HG03432 (cell line): ENCODE measurements at regions not wholly inside any gene's neighbourhood (a gene's known extent, or its start where the extent isn't known, plus 50 kb on each side); places are given as distances from the start of the nearest gene placed in this dataset.

ENCODE experiments used
- ATAC-seq: cut with Tn5 transposase; IDR thresholded peaks from one replicate; pipeline ENCODE4 v1.9.1; 2021; ENCODE audit warnings: mild to moderate bottlenecking, moderate library complexity; ENCODE audit not compliant: unreplicated experiment

- no peak for ATAC-seq
These were observed 341.1 kb downstream of the RAPGEF2 start for GRCh38 chr4:159443975-159444374.

- no peak for ATAC-seq
These were observed 341.8 kb downstream of the RAPGEF2 start for GRCh38 chr4:159444678-159445077.

GRCh38 chr4:159445692-159446091 is 342.8 kb downstream of the RAPGEF2 start:
- no peak for ATAC-seq

- ATAC-seq: peak; percentile 100
These were observed 343.5 kb downstream of the RAPGEF2 start for GRCh38 chr4:159446266-159446976.

GRCh38 chr4:159447296-159447695 is 344.4 kb downstream of the RAPGEF2 start:
- no peak for ATAC-seq

- no peak for ATAC-seq
These were observed 348.1 kb downstream of the RAPGEF2 start for GRCh38 chr4:159451006-159451405.

GRCh38 chr4:159455675-159456237 is 352.9 kb downstream of the RAPGEF2 start:
- peak; percentile 81 for ATAC-seq

- ATAC-seq: no peak
These were observed 357.5 kb downstream of the RAPGEF2 start for GRCh38 chr4:159460371-159460770.

GRCh38 chr4:159463235-159463634 is 360.4 kb downstream of the RAPGEF2 start:
- ATAC-seq: no peak

- ATAC-seq: no peak
These were observed 361.4 kb downstream of the RAPGEF2 start for GRCh38 chr4:159464302-159464701.

GRCh38 chr4:159476886-159477285 is 374.0 kb downstream of the RAPGEF2 start:
- ATAC-seq: no peak

GRCh38 chr4:159480826-159481225 is 377.9 kb downstream of the RAPGEF2 start:
- no peak for ATAC-seq

GRCh38 chr4:159481936-159482335 is 379.1 kb downstream of the RAPGEF2 start:
- ATAC-seq: no peak

- ATAC-seq: no peak
These were observed 380.4 kb downstream of the RAPGEF2 start for GRCh38 chr4:159483110-159483781.

- no peak for ATAC-seq
These were observed 381.2 kb downstream of the RAPGEF2 start for GRCh38 chr4:159483782-159484741.

GRCh38 chr4:159484864-159485263 is 382.0 kb downstream of the RAPGEF2 start:
- ATAC-seq: no peak

- ATAC-seq: peak; percentile 96
These were observed 384.4 kb downstream of the RAPGEF2 start for GRCh38 chr4:159487284-159487747.

GRCh38 chr4:159489646-159490045 is 386.8 kb downstream of the RAPGEF2 start:
- no peak for ATAC-seq

- no peak for ATAC-seq
These were observed 392.8 kb downstream of the RAPGEF2 start for GRCh38 chr4:159495515-159496236.

- ATAC-seq: no peak
These were observed 393.4 kb downstream of the RAPGEF2 start for GRCh38 chr4:159496248-159496647.
